Sigmoid colon (tissue), 6 donors: ENCODE measurements at regions not wholly inside any gene's neighbourhood (a gene's known extent, or its start where the extent isn't known, plus 50 kb on each side); places are given as distances from the start of the nearest gene placed in this dataset.

Experiments
- DNase-seq: peaks from one replicate; pipeline ENCODE4 v3.0.0-alpha.2; 2019
- H3K27ac ChIP-seq, 4 donors: fragments of 200-600 bp; sonication (generic); one replicate each; pipeline ENCODE4 v1.5.1; 2016 to 2019; ENCODE audit warnings: mild to moderate bottlenecking in 1 of 4
- H3K27me3 ChIP-seq, 3 donors: fragments of 200-600 bp; sonication (generic); one replicate each; pipeline ENCODE4 v1.5.1; 2019; ENCODE audit warnings: mild to moderate bottlenecking in 1 of 3
- H3K36me3 ChIP-seq, 4 donors: fragments of 200-600 bp; sonication (generic); one replicate each; pipeline ENCODE4 v1.5.1; 2016 to 2019
- H3K4me1 ChIP-seq, 4 donors: fragments of 200-600 bp; sonication (generic); one replicate each; pipeline ENCODE4 v1.5.1; 2017 to 2019
- H3K4me3 ChIP-seq, 4 donors: fragments of 200-600 bp; sonication (generic); one replicate each; pipeline ENCODE4 v1.5.1; 2017 to 2019; ENCODE audit warnings: mild to moderate bottlenecking in 2 of 4, moderate library complexity in 1 of 4
- H3K9me3 ChIP-seq, 4 donors: fragments of 200-600 bp in 3 of 4; sonication (generic) in 3 of 4; one replicate each; pipeline versions ENCODE4 v1.5.1 to v1.6.1; 2013 to 2019
- EP300 ChIP-seq, 4 donors: sonication (generic); formaldehyde crosslinking; IDR thresholded peaks; one replicate each; pipeline ENCODE4 v1.6.1; 2017; ENCODE audit warnings: antibody characterized with exemption in 4 of 4
- POLR2A ChIP-seq, 2 donors: fragments of 450-650 bp; IDR thresholded peaks; one replicate each; pipeline ENCODE4 v1.6.1; 2016; ENCODE audit warnings: antibody characterized with exemption in 2 of 2, mild to moderate bottlenecking in 2 of 2, moderate library complexity in 2 of 2
- POLR2AphosphoS5 ChIP-seq, 4 donors: sonication (generic); formaldehyde crosslinking; IDR thresholded peaks; one replicate each; pipeline ENCODE4 v1.6.1; 2017; ENCODE audit warnings: antibody characterized with exemption in 4 of 4
- WGBS, 2 donors: extraction: QIAGEN DNeasy Blood & Tissue Kit; methylation state at CpG; one replicate each; pipeline ENCODE4 v1.1.7; 2013; 5-methylcytosine and 5-hydroxymethylcytosine counted together
- intact Hi-C: fragments of 100-400 bp; cut with DNase I; formaldehyde crosslinking; loops from one replicate; pipeline ENCODE4 v1.15.1; 2023
- TF ChIP-seq, protein P1 (sequence below), 4 experiments: fragments of 450-650 bp in 3 of 4; fragments of 200-600 bp in 1 of 4; IDR thresholded peaks; one replicate each; pipeline ENCODE4 v1.5.1; 2016 to 2019; ENCODE audit warnings: antibody characterized with exemption in 4 of 4, mild to moderate bottlenecking in 3 of 4, moderate library complexity in 2 of 4
- donor health status: healthy with polysubstance abuse.
- donor health status: healthy.

GRCh38 chr12:115030017-115030416 is 346.0 kb upstream of the TBX3 start:
- H3K36me3 ChIP-seq = no peaks in the 10 kb centered on the region
- H3K27ac ChIP-seq = no peak overlapping the region
- 95 to 96% methylated on average over 3 of the region's 3 CpGs for WGBS, 2 donors
- H3K4me3 ChIP-seq = no peak overlapping the region
- DNase-seq = no peak
- H3K27me3 ChIP-seq = no peaks in the 10 kb centered on the region
- intact Hi-C loops = no loop called here
- H3K9me3 ChIP-seq = no peaks in the 10 kb centered on the region
- no peaks in the 10 kb centered on the region for H3K4me1 ChIP-seq
- TF ChIP-seq EP300 (IDR thresholded peaks at IDR 0.05) = no peak
- no peak for TF ChIP-seq POLR2A (IDR thresholded peaks at IDR 0.05)
- TF ChIP-seq, protein P1, sequence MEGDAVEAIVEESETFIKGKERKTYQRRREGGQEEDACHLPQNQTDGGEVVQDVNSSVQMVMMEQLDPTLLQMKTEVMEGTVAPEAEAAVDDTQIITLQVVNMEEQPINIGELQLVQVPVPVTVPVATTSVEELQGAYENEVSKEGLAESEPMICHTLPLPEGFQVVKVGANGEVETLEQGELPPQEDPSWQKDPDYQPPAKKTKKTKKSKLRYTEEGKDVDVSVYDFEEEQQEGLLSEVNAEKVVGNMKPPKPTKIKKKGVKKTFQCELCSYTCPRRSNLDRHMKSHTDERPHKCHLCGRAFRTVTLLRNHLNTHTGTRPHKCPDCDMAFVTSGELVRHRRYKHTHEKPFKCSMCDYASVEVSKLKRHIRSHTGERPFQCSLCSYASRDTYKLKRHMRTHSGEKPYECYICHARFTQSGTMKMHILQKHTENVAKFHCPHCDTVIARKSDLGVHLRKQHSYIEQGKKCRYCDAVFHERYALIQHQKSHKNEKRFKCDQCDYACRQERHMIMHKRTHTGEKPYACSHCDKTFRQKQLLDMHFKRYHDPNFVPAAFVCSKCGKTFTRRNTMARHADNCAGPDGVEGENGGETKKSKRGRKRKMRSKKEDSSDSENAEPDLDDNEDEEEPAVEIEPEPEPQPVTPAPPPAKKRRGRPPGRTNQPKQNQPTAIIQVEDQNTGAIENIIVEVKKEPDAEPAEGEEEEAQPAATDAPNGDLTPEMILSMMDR (IDR thresholded peaks at IDR 0.05) = no peak
- TF ChIP-seq POLR2AphosphoS5 (IDR thresholded peaks at IDR 0.05) = no peak

GRCh38 chr12:115024531-115024930 is 340.6 kb upstream of the TBX3 start:
- no peak for DNase-seq
- WGBS, 2 donors = 89 to 93% methylated on average over 3 of the region's 3 CpGs
- intact Hi-C loops = no loop called here

GRCh38 chr12:115023279-115024265 is 339.6 kb upstream of the TBX3 start:
- TF ChIP-seq POLR2A (IDR thresholded peaks at IDR 0.05) (no peak), EP300 (IDR thresholded peaks at IDR 0.05) (no peak), POLR2AphosphoS5 (IDR thresholded peaks at IDR 0.05) (no peak)
- TF ChIP-seq, protein P1 (IDR thresholded peaks at IDR 0.05) = no peak
- intact Hi-C loops = no loop called here
- H3K4me3 ChIP-seq = no peak overlapping the region
- no peak for DNase-seq
- H3K27ac ChIP-seq = no peak overlapping the region
- 75 to 80% methylated on average over 4 of the region's 4 CpGs for WGBS, 2 donors
- peaks cover 0 to 6% (median 3%) of the 10 kb centered on the region in 4 donors for H3K4me1 ChIP-seq
- no peaks in the 10 kb centered on the region for H3K36me3 ChIP-seq
- H3K9me3 ChIP-seq = peaks cover 0 to 13% (median 2%) of the 10 kb centered on the region in 4 donors
- no peaks in the 10 kb centered on the region for H3K27me3 ChIP-seq

More at GRCh38 chr12:115024531-115024930, 340.6 kb upstream of the TBX3 start:
- H3K4me3 ChIP-seq = no peak overlapping the region
- TF ChIP-seq, protein P1 (IDR thresholded peaks at IDR 0.05) = no peak
- TF ChIP-seq EP300 (IDR thresholded peaks at IDR 0.05) = no peak
- TF ChIP-seq POLR2AphosphoS5 (IDR thresholded peaks at IDR 0.05) = no peak
- no peak for TF ChIP-seq POLR2A (IDR thresholded peaks at IDR 0.05)
- H3K4me1 ChIP-seq = peaks cover 0 to 6% (median 3%) of the 10 kb centered on the region in 4 donors
- H3K27me3 ChIP-seq = no peaks in the 10 kb centered on the region
- H3K27ac ChIP-seq = no peak overlapping the region
- H3K36me3 ChIP-seq = no peaks in the 10 kb centered on the region
- H3K9me3 ChIP-seq = peaks cover 0 to 9% (median 2%) of the 10 kb centered on the region in 4 donors

DNA sequence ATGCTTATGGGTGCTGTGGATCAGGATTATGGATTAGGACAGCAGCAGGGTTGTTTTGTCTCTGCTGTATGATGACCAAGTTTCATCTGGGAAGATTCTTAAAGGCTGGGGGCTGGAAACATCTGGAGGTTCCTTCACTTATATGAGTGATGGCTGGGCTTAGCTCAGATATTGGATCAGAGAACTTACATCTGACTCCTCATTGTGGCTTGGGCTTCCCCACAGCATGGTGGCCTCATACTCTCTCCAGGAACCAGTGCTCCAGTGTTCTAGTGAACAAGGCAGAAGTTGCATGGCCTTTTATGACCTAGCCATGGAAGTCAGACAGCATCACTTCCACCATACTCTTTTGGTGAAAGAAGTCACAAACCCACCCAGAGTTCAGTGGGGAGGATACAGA is 336.1 kb upstream of the TBX3 start:
- H3K27ac ChIP-seq = no peak overlapping the region
- H3K4me3 ChIP-seq = no peak overlapping the region
- intact Hi-C loops = no loop called here
- H3K36me3 ChIP-seq = no peaks in the 10 kb centered on the region
- H3K27me3 ChIP-seq = no peaks in the 10 kb centered on the region
- DNase-seq = no peak
- TF ChIP-seq POLR2AphosphoS5 (IDR thresholded peaks at IDR 0.05) (no peak), EP300 (IDR thresholded peaks at IDR 0.05) (no peak), POLR2A (IDR thresholded peaks at IDR 0.05) (no peak)
- TF ChIP-seq, protein P1 (IDR thresholded peaks at IDR 0.05) = no peak
- H3K4me1 ChIP-seq = peaks cover 0 to 6% (median 3%) of the 10 kb centered on the region in 4 donors
- peaks cover 0 to 13% (median 2%) of the 10 kb centered on the region in 4 donors for H3K9me3 ChIP-seq
